Muscle of leg (tissue), 3 donors: ENCODE measurements at regions not wholly inside any gene's neighbourhood (a gene's known extent, or its start where the extent isn't known, plus 50 kb on each side); places are given as distances from the start of the nearest gene placed in this dataset.

Source experiments
- DNase-seq: peaks from one replicate; pipeline ENCODE4 v3.0.0; 2013
- H3K27ac ChIP-seq: one replicate; pipeline ENCODE4 v1.5.1; 2013; ENCODE audit warnings: mild to moderate bottlenecking, low read length, control low read depth
- H3K27me3 ChIP-seq: one replicate; pipeline ENCODE4 v1.6.1; 2013; ENCODE audit warnings: low read length; ENCODE audit not compliant: control insufficient read depth, insufficient read depth
- H3K36me3 ChIP-seq: one replicate; pipeline ENCODE4 v1.6.1; 2013; ENCODE audit warnings: low read length; ENCODE audit not compliant: control insufficient read depth, insufficient read depth
- H3K4me1 ChIP-seq: one replicate; pipeline ENCODE4 v1.6.1; 2013; ENCODE audit warnings: low read length; ENCODE audit not compliant: control insufficient read depth, insufficient read depth
- H3K4me3 ChIP-seq: one replicate; pipeline ENCODE4 v1.5.1; 2013; ENCODE audit warnings: low read length, control low read depth
- H3K9me3 ChIP-seq: replicated peaks from 2 replicates; pipeline ENCODE4 v1.6.1; 2013; ENCODE audit warnings: low read depth, low read length; ENCODE audit not compliant: control insufficient read depth
- WGBS: methylation state at CpG from one replicate; pipeline ENCODE4 v1.1.5; 2013; ENCODE audit warnings: missing lambda C conversion rate; ENCODE audit not compliant: insufficient coverage; 5-methylcytosine and 5-hydroxymethylcytosine counted together

GRCh38 chr2:15718944-15719323, 127.3 kb downstream of the DDX1 start:
- 52% methylated on average over 3 of the region's 6 CpGs for WGBS
- Histone ChIP-seq H3K4me1 (no peaks in the 10 kb centered on the region), H3K36me3 (no peaks in the 10 kb centered on the region), H3K4me3 (no peak overlapping the region), H3K9me3 (no peaks in the 10 kb centered on the region), H3K27me3 (peaks cover 3% of the 10 kb centered on the region), H3K27ac (no peak overlapping the region)
- no peak for DNase-seq

DNA sequence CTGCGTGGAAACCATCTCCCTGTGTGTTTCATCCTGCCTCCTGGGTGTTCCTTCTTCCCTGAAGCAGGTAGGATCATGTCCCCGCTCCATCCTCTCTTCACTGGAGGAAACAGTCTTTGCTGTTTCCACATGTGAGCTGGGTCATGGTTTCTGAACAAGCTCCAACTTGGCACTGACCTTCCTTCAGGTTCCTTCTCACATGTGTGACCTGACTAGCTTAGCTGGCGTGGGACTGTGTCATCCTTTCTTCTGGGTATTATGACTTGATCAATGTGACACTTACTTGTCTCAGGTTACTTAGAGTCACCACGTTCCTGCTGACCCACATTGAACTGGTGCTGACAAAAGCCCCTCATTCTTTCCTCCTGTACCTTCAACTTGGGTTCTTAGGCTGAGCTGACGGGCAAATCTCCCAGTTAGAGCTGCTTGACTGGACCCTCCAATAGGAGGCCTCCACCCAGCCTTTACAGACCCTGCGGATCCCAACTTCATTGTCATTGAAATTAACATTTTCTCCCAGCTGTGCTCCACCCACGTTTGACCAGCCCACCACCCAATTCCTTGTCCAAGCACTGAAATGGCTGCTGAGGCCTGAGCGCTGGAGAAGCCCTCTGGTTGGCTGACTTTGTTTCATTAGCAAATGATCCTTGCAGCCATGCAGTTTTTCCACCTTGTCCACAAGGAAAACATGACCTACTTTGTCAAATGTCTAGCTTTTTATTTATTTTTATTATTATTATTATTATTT, 128.1 kb downstream of the DDX1 start:
- Histone ChIP-seq H3K4me1 (peaks cover 3% of the 10 kb centered on the region), H3K9me3 (no peaks in the 10 kb centered on the region), H3K27me3 (peaks cover 8% of the 10 kb centered on the region), H3K27ac (no peak overlapping the region), H3K36me3 (no peaks in the 10 kb centered on the region), H3K4me3 (no peak overlapping the region)
- no peak for DNase-seq
- WGBS, result 77% methylated on average over 6 of the region's 8 CpGs

GRCh38 chr2:15720561-15721307, 129.1 kb downstream of the DDX1 start:
- DNase-seq, result no peak
- Histone ChIP-seq H3K27ac (no peak overlapping the region), H3K4me1 (peaks cover 5% of the 10 kb centered on the region), H3K27me3 (peaks cover 10% of the 10 kb centered on the region), H3K4me3 (no peak overlapping the region), H3K9me3 (no peaks in the 10 kb centered on the region), H3K36me3 (no peaks in the 10 kb centered on the region)
- 90% methylated on average over 2 of the region's 9 CpGs for WGBS

GRCh38 chr2:15721411-15722067, 129.9 kb downstream of the DDX1 start:
- H3K36me3 ChIP-seq, result no peaks in the 10 kb centered on the region
- H3K4me3 ChIP-seq, result no peak overlapping the region
- 47% methylated on average over 7 of the region's 10 CpGs for whole genome bisulfite sequencing
- no peak for DNase-seq
- H3K27ac ChIP-seq, result no peak overlapping the region
- no peaks in the 10 kb centered on the region for H3K9me3 ChIP-seq
- peaks cover 10% of the 10 kb centered on the region for H3K27me3 ChIP-seq
- H3K4me1 ChIP-seq, result peaks cover 5% of the 10 kb centered on the region

GRCh38 chr2:15722980-15723379, 131.3 kb downstream of the DDX1 start:
- WGBS, result 86% methylated on average over 1 of the region's 3 CpGs
- Histone ChIP-seq H3K36me3 (no peaks in the 10 kb centered on the region), H3K27ac (no peak overlapping the region), H3K4me1 (peaks cover 5% of the 10 kb centered on the region), H3K27me3 (peaks cover 10% of the 10 kb centered on the region), H3K9me3 (no peaks in the 10 kb centered on the region), H3K4me3 (no peak overlapping the region)
- no peak for DNase-seq

- Histone ChIP-seq H3K9me3 (no peaks in the 10 kb centered on the region), H3K4me3 (no peak overlapping the region), H3K36me3 (no peaks in the 10 kb centered on the region), H3K27me3 (peaks cover 10% of the 10 kb centered on the region), H3K27ac (no peak overlapping the region), H3K4me1 (peaks cover 5% of the 10 kb centered on the region)
- 50% methylated on average over 3 of the region's 6 CpGs for WGBS
- no peak for DNase-seq
Observed at GRCh38 chr2:15724235-15724634, 132.6 kb downstream of the DDX1 start.

GRCh38 chr2:15725101-15725781, 133.6 kb downstream of the DDX1 start:
- no peak for DNase-seq
- H3K36me3 ChIP-seq, result no peaks in the 10 kb centered on the region
- no peaks in the 10 kb centered on the region for H3K9me3 ChIP-seq
- no peak overlapping the region for H3K4me3 ChIP-seq
- H3K4me1 ChIP-seq, result peaks cover 12% of the 10 kb centered on the region
- 78% methylated on average over 6 of the region's 13 CpGs for WGBS
- H3K27me3 ChIP-seq, result peaks cover 10% of the 10 kb centered on the region
- H3K27ac ChIP-seq, result no peak overlapping the region

DNA sequence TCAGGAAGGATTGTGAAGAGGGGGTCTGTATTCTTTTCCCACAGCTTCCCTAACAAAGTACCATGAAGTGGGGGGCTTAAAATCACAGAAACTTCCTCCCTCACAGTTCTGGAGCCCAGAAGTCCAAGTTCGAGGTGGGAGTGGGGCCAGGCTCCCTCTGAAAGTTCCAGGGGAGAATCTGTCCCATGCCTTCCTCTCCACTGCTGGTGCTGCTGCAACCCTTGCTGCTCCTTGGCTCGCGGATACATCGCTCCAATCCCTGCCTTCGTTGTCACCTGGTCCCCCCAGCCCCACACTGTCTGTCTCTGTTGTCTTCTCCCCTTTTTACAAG, 134.1 kb downstream of the DDX1 start:
- WGBS, result 91% methylated on average over 4 of the region's 5 CpGs
- no peaks in the 10 kb centered on the region for H3K9me3 ChIP-seq
- H3K36me3 ChIP-seq, result no peaks in the 10 kb centered on the region
- no peak overlapping the region for H3K27ac ChIP-seq
- H3K4me3 ChIP-seq, result no peak overlapping the region
- peaks cover 10% of the 10 kb centered on the region for H3K27me3 ChIP-seq
- H3K4me1 ChIP-seq, result peaks cover 17% of the 10 kb centered on the region
- no peak for DNase-seq

GRCh38 chr2:15726321-15727057, 134.8 kb downstream of the DDX1 start:
- DNase-seq, result no peak
- 88% methylated on average over 7 of the region's 8 CpGs for WGBS

More at GRCh38 chr2:15726321-15727057, 134.8 kb downstream of the DDX1 start:
- no peaks in the 10 kb centered on the region for H3K36me3 ChIP-seq
- H3K4me1 ChIP-seq, result peaks cover 24% of the 10 kb centered on the region
- no peaks in the 10 kb centered on the region for H3K9me3 ChIP-seq
- no peak overlapping the region for H3K27ac ChIP-seq
- H3K4me3 ChIP-seq, result no peak overlapping the region
- H3K27me3 ChIP-seq, result peaks cover 11% of the 10 kb centered on the region
